Medulla oblongata (tissue), 1 donor: ENCODE measurements at regions not wholly inside any gene's neighbourhood (a gene's known extent, or its start where the extent isn't known, plus 50 kb on each side); places are given as distances from the start of the nearest gene placed in this dataset.
A peak's percentile ranks its signal among the peaks of the same experiment; 100 is the strongest.

Experiments used
- DNase-seq: peaks from one replicate; pipeline ENCODE4 v3.0.0-alpha.2; 2015; ENCODE audit errors: extremely low spot score

DNA sequence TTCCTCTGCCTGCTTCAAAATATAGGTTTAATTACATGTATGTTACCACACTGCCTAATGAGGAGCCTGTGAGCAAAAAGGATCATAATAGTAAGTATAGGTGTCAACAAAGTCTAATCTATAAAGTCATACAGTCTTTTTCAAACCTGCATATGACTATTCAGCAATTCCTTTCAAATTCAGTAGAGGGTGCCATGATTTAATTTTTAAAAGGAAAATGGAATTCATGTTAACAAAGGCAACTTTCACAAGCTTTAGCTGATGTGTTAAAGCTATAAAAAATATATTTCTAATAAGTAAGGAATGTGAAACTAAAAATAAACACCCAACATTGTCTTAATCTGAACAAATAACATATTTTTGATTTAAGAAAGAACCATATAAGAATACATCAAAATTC is 52.1 kb downstream of the MPP7 start:
- DNase-seq, result peak; percentile 31

DNA sequence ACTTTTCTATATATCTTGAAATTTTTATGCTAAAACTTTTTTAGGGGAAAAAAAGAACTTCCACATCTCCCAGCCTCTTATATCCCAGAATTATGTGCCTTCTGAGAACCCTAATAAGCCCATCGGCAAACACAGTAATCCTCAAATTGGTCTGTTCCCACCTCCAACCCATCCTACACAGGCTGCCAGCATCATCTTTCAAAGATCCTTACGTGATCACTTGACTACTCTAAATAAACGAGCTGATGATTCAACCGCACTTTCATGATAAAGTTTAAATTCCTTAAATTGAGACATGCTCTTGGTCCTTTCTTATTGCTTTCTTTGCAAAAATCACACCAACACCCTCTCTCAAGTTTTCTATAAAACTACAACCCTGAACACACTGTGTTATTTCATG is 52.5 kb downstream of the MPP7 start:
- no peak for DNase-seq

DNA sequence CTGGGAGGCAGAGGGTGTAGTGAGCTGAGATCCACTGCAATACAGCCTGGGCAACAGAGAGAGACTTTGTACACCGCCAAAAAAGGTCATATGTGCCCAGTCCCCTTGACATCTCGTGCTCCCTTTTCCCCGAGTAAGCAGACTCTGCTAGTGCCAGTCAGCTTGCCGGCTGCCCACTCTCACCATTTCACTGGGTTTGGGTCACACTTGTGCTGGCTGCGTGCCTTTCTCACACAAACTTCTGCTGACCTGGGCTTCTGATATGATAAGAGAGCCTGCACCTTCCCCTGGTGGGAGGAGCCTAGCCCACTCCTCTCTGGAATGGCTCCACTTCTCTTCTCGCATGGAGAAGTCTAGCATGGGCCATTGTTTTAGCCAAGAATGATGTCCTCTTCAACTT is 53.4 kb downstream of the MPP7 start:
- DNase-seq, result no peak

DNA sequence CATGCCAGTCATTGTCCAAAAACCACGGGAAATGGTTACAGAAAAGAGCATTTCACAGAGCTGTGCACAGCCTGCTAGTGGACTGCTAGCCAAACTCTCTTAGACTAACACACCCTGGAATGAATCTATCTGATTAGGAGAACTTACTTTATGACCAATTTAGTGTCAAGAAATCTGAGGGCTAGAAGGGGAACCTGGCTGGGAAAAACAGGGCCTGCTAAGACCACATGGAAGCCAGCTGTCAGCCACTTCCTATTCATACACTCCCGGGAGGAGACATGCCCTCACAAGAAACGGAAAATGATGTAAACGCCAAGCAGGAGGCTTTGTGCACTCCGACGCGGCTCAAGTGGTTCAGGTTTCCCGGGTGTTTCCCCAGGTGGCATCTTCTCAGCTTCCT is 54.8 kb downstream of the MPP7 start:
- DNase-seq, result peak; percentile 16

DNA sequence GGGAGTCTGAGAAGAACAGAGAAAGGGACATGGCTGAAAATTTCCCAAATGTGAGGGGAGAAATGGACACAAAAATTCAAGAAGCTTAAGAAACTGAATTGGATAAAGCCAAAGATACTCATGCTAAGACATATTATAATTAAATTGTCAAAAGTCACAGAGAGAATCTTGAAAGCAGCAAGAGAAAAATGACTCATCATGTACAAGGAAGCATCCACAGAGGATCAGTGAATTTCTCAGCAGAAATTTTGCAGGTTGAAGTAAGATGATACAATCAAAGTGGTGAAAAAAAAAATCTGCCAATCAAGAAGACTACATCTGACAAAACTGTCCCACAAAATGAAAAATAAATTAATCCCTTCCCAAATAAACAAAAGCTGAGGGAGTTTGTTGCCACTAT is 56.8 kb downstream of the MPP7 start:
- no peak for DNase-seq

DNA sequence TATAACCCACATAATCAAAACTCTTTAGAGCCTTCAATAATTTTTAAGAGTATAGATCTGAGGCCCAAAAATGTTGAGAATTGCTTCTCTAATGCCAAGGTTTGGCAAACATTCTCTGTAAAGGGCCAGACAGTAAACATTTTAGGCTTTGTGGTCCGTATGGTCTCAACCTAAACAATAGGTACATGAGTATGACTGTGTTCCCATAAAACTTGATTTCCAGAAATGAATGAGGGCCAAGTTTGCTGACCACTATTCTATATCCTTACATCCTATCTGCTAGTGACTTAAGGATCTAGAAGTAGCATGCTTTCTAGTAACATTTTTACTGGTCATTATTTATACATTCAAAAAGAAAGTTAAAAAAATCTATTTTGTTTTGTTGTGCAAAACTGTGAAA is 58.9 kb downstream of the MPP7 start:
- no peak for DNase-seq

DNA sequence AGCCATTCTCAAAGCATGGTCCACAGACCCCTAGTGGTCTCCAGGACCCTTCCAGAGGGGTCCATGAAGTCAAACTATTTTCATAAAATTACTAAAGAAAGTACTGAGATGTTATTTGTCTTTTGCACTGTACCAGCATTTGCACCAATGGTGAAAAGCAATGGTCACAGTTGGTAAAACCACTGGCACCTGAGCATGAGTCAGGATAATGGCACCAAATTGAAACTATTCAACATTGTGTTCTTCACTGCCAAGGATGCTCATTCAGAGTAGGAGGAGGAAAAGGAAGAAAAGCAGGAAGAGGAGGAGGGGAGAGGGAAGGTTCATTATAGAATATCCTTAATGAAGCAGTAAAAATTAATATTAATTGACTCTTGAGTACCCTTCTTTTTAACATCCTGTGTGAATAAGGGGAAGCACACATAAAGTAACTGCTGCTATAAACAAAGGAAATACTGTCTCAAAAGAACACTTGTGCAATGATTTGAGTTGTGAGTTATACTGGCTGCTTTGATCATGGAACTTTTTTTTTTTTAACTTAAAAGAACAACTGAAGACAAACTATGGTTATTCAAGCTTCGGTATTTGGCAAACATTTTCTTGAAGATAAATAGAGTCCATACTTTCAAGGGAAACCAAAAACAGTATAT is 60.2 kb downstream of the MPP7 start:
- DNase-seq, result no peak

DNA sequence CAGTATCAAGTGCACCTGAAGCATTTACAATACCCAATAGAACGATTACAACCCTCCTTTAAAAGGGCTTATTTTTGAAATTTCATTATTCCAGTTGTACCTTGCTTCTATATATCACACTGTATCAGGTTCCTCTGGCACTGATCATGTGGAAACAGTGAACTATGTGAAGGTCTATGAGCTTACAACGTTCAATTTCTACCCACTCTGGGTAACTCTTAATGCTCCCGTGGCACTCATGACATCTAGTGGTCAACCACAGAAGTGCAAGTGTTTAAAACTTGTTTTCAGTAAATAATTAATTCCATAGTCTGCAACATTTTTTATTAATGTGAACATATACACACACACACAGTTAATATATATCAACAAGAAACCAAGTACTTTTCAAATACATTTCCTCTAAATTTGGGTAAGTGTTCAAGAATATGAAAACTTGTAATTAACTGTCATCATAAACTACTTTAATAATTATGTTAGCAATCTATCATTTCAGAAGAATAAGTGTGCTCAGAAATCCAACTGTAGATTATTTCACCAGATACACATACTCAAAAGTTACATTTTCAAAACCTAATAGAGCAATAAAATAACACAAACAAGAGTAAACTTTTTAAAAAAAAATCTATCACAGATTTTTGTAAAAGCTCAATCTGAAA is 61.0 kb downstream of the MPP7 start:
- peak; percentile 67 for DNase-seq

DNA sequence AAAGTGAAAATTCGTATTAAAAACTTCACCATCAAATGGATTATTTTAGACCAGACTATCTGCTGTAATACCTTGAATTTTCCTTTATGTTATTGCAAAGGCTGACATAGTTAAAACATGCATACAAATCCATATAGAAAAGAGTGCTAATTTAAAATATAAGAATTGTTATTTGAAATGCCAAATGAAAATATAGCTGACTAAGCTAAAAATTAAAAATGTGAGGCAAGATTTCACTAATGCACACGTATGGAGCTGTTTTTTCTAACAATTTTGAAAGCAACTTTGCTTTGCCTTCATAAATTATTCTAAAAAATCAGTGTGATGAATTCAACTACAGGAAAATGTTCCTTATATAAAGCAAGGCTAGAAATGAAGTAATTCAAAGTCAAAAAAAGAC is 62.5 kb downstream of the MPP7 start:
- DNase-seq, result no peak

DNA sequence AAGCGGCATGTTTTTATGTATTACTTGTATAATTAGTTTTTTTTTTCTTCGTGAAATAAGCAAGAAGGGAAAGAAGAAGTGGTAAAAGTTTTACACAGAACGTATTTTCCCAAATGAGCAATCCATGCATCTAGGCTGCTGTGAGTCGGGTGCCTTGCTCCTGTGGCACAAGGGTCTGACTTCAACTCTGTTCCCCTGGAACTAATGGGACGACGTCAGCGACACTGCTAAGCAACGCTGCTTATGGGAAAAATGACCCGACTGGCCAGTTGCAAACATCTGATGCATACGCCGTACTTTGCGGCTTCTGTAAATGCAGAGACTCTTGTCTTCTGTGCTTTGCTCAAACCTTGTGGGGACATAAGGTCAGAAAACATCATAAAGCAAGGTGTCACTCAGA is 66.3 kb downstream of the MPP7 start:
- no peak for DNase-seq

DNA sequence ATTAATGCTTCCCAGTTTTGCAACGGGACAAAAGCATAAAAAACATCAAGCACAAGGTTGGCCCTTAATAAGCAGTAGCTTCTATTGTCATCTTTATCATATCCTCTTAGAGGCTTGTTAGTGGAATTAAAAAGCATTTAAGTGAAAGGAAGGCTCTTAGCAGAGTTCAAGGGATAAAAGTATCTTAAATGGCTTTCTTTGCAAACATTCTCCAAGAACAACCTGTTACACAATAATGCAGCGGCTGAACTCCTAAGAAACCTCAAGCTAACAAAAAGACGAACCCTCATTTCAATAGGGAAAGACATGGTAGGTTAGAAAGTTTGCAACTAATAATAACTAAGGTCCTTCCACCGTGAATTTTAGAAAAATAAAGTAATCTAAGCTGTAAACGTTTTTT is 82.1 kb downstream of the MPP7 start:
- no peak for DNase-seq

DNA sequence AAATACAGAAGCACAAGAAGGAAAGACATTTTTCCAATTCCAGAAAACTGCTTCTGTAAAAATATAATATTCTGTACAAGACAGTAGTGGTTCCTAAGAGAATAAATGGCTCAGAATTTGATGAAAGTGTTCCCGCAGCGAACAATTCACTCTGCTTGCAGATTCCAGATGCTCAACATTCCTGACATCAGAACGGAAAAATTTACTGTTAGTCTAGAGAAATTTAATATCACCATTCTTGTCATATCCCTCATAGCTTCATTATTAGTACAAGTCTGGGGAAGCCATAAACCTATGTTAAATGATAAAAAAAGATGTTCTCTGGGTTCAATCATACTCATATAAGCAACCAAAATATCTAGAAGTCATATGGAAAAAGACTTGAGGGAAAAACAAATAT is 83.6 kb downstream of the MPP7 start:
- DNase-seq, result no peak

DNA sequence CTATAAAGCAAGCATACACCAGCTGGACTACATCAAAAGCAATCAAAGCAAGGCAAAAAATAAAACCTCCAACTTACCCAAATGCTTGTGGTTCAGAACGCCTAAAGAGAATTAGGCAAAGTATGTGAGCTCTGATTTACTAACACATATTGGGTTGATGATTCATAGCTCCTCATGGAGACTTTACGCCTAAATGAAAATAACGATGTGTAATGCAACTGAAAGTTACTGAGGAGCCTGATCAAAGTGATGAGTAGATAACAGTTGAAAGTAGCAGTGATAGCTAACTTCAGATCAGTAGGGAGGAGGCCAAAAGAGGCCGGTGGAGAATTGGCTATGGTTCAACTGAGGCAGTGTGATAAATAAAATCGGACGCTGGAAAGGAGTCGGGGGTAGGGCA is 85.0 kb downstream of the MPP7 start:
- no peak for DNase-seq

DNA sequence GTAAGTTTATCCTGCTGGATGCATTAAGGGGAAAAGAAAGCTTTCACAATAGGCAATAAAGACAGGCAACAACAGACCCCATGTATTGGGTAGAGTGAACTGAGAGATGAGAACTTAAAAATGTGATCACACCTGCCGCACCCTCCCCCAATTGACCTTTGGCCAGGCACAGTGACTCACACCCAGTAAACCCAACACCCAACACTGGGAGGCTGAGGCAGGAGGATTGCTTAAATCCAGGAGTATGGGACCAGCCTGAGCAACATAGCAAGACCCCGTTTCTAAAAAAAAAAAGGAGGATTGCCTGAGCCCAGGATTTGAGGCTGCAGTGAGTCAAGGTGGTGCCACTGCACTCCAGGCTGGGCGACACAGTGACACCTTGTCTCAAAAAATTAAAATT is 86.9 kb downstream of the MPP7 start:
- DNase-seq, result no peak

DNA sequence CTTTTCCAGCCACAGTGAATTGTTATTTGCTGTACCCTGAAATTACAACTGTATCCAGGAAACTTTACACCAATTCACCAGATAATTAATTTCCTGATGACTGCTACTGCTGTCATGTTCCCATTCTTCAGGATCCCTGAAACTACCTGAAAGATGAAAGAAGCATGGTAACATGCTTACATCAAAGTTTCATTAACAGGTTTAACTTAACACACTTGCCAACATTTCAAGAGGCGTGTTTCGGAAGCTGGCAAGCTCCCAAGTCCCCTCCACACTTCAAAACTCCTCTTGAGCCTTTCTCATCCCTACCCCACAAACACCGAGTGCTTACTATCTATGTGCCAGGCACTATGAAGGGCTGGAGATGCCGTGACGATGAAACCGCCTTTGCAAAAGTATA is 88.6 kb downstream of the MPP7 start:
- DNase-seq, result no peak

DNA sequence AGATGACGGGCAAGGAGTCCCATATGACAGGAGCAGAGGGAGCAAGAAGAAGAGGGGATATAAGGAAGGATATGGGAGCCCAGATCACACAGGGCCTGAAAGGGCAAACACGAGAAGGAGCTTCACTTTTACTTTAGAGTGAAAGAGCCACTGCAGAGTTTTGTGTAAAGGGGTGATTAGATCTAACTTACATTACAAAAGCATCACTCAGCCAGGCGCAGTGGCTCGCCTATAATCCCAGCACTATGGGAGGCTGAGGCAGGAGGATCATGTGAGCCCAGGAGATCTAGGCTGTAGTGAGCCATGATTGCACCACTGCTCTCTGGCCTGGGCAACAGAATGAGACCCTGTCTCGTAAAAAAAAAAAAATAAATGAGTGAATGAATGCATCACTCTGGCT is 91.1 kb downstream of the MPP7 start:
- DNase-seq, result no peak

DNA sequence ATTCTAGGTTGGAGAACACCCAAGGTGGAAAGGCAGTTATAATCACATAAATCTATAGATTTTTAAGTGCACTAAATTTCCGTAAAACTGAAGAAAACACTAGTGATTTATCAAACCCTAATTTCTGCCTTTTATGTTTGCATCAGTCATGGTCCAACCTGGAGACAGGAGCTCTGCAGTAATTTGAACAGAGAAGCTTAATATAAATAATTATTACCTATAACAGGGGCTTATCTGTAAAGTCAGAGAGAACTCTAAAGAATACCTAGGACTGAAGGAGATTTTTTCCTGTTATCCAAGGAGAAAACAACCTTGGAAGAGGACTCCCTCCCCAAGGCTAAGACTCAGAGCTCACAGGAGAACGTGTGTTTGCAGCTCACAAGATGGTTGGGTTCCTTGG is 95.1 kb downstream of the MPP7 start:
- no peak for DNase-seq

DNA sequence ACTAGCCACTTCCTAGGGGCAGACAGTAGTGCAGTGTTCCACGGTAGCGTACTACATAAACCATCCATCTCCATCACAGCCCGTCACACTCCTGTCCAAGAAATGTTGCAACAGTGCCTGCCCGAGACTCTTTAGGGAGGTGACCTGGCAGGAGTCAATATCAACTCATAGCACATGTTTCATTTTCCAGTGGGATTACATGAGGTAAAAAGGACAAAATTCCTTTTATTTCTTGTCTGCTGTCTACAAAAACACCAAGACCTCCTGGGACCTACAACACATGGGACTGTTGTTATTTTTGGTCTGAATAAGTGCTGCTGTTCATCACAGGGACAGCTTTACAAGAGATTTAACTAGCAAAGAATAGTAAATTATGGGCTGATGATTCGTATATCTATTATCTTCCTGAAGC is 99.9 kb downstream of the MPP7 start:
- DNase-seq, result no peak

DNA sequence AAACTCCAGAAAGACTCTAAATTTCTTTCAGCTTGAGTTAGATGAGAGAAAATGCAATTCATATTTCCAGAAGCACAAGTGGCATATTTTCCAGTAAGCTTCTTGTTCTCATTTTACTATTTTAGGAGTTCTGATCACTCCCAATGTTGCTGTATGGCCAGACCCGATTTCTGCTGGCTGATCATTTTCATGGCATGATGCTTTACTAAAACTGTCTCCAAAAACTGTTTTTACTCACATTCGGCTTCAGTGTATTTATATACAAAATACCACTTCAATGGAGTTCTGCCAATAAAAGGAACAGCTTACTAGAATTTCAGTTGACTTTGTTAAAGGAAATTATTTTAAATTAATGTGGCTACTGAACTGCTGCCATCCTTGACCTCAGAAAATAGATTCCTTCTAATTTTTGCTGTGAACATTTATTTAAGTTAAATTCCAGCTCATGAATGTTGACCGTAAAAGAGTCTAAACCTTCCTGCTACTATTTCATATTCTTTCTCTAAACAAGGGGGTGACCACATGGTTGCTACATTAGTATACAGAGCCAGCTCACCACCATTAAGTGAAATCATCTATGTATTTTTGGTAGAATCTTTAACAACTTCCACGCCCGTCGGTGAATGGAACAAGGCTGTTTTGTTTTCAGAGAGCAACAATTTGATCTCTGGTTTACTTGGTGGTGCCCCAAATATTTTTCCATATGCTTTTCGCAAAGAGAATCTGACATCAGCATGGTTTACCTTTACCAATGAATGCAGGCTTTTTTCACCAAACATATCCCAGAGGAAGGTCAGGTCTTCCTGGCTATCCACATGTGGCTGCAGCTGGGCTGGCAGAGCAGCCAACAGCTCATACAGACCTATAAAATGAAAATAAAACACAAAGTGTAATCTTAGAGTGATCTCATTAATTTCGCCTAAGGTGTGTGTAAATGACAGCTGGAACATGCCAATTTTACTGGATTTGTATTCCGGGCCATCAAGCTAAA is 101.2 kb downstream of the MPP7 start:
- DNase-seq, result no peak

DNA sequence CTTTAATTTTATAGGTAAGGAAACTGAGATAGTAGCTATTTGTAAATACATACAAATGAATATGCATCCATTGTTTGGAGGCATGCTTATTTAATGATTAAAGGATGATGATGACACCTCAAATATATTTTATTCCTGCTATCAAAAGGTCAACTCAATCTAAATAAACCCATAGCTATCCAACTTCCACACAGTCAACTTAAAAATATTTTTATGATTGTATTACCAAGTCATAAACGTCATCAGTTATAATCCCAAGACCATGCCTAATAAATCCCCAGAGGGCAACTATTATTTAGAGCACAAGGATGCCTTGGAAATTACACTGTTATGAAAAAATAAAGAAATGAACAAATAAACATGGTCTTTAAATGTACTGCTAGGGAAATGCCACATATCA is 102.1 kb downstream of the MPP7 start:
- no peak for DNase-seq

DNA sequence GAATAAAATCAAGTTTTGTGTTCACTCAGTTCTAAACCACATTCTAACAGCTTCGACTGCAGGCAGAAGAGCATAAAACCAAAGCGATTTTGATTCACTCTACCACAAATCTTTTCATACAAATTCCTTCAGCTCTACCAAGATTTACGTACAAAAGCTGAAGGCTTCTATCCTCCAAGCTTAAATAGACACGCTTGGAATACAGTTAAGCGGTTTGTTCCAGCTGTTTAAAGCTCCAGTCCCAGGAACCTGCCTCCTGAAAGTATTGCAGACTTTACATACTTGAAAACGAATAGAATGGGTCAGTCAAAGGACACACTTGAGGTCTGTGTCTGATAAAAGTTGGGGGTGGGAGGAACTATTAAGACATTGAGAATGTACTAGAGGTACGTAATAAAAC is 102.9 kb downstream of the MPP7 start:
- DNase-seq, result no peak

DNA sequence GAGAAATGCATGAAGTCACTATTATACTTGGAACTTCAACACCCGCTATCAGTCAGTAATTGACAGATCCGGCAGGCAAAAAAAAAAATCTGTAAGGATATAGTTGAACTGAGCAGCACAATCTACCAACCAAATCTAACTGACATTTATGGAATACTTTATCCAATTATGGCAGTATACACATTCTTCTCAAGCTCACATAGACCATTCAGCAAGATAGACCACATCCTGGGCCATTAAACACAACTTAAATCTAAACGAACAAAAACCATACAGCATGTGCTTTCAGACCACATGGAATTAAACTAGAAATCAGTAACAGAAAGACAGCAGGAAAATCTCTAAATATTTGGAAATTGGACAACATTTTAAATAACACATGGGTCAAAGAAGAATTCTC is 112.7 kb downstream of the MPP7 start:
- no peak for DNase-seq

DNA sequence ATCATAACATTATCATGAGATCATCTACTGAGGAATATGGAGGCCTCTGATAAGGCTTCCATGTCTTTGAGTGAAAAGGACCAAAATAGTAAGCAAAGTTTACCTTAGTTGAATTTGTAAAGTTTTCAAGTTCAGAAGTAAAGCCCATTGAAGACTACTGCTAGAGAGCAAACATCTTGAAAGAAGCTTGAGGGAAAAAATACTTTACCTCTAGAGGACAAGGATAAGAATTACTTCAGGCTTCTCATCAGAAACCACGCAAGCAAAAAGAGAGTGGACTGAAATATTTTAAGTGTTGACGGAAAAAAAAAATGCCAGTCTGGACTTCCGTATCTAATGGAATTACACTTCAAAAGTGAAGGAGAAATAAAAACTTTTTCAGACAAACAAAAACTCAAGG is 114.3 kb downstream of the MPP7 start:
- DNase-seq, result no peak
